Left ventricle myocardium inferior (tissue), 1 donor: ENCODE measurements at regions not wholly inside any gene's neighbourhood (a gene's known extent, or its start where the extent isn't known, plus 50 kb on each side); places are given as distances from the start of the nearest gene placed in this dataset.
"Not testable (repeated sequence)": the region's sequence is repeated elsewhere in the genome, so short reads cannot be mapped to it uniquely, and the experiment has no call there.

Experiments used
- DNase-seq: peaks from one replicate; pipeline ENCODE4 v3.0.0-alpha.2; 2020
- H3K27ac ChIP-seq: fragments of 200-600 bp; replicated peaks from 2 replicates; pipeline ENCODE4 v1.8.0; 2021
- H3K27me3 ChIP-seq: fragments of 200-600 bp; 2 replicates; pipeline ENCODE4 v1.8.0; 2021; ENCODE audit warnings: low read depth
- H3K36me3 ChIP-seq: fragments of 200-600 bp; 2 replicates; pipeline ENCODE4 v1.8.0; 2021
- H3K4me1 ChIP-seq: fragments of 200-600 bp; 2 replicates; pipeline ENCODE4 v1.8.0; 2021
- H3K4me3 ChIP-seq: fragments of 200-600 bp; 2 replicates; pipeline ENCODE4 v1.8.0; 2021; ENCODE audit warnings: mild to moderate bottlenecking, moderate library complexity
- H3K9me3 ChIP-seq: fragments of 200-600 bp; replicated peaks from 2 replicates; pipeline ENCODE4 v1.8.0; 2021
- intact Hi-C: fragments of 100-400 bp; cut with micrococcal nuclease; formaldehyde crosslinking; loops from one replicate; pipeline ENCODE4 v1.11.0; 2022
- TF ChIP-seq, protein P1 (sequence below): fragments of 200-600 bp; IDR thresholded peaks from 2 replicates; pipeline ENCODE4 v1.8.0; 2021; ENCODE audit warnings: antibody characterized with exemption, mild to moderate bottlenecking, borderline replicate concordance
- donor health status: DM: no; HTN: yes; CAD: no; lungs with severe emphysema.

DNA sequence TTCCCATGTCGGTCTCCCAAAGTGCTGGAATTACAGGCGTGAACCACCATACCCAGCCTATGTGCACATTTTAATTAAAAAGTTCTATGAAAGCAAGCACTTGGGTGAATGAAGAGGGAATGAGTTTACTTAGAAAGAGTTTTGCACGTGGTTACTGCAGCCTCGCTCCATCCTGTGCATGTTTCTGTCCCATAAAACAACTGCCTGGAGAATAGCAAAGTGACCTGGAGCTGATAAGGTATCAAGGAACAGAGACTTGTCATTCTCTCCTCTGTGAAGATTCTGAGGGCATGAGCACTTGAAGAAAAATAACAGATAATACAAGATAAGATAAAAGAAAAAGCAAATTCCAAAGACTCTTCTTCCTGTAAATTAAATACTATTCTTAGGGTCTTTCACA lies 112.2 kb upstream of the JCAD start:
- Histone ChIP-seq H3K4me1 (no peaks in the 10 kb centered on the region), H3K27ac (no peak overlapping the region), H3K36me3 (no peaks in the 10 kb centered on the region), H3K4me3 (no peak overlapping the region), H3K9me3 (no peaks in the 10 kb centered on the region), H3K27me3 (peaks cover 9% of the 10 kb centered on the region)
- intact Hi-C loops = no loop called here
- no peak for DNase-seq
- TF ChIP-seq, protein P1, sequence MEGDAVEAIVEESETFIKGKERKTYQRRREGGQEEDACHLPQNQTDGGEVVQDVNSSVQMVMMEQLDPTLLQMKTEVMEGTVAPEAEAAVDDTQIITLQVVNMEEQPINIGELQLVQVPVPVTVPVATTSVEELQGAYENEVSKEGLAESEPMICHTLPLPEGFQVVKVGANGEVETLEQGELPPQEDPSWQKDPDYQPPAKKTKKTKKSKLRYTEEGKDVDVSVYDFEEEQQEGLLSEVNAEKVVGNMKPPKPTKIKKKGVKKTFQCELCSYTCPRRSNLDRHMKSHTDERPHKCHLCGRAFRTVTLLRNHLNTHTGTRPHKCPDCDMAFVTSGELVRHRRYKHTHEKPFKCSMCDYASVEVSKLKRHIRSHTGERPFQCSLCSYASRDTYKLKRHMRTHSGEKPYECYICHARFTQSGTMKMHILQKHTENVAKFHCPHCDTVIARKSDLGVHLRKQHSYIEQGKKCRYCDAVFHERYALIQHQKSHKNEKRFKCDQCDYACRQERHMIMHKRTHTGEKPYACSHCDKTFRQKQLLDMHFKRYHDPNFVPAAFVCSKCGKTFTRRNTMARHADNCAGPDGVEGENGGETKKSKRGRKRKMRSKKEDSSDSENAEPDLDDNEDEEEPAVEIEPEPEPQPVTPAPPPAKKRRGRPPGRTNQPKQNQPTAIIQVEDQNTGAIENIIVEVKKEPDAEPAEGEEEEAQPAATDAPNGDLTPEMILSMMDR = no peak

DNA sequence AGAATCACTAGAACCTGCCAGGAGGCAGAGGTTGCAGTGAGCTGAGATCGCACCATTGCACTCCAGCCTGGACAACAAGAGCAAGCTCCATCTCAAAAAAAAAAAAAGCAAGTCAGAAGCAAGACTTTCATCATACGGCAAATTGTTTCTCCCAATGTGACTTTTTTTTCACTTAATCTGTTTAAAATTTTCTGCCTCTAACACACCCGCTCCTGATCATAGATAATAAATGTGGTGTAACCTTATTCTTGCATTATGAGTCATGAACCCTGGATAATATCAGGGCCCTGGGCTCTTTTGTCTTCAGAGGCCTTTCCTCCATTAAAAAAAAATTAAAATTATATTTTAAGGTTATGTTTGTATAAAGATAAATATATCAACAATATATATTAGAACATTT lies 111.4 kb upstream of the JCAD start:
- Histone ChIP-seq H3K4me1 (no peaks in the 10 kb centered on the region), H3K36me3 (no peaks in the 10 kb centered on the region), H3K27me3 (peaks cover 12% of the 10 kb centered on the region), H3K9me3 (no peaks in the 10 kb centered on the region), H3K27ac (no peak overlapping the region), H3K4me3 (no peak overlapping the region)
- DNase-seq = no peak
- intact Hi-C loops = no loop called here
- TF ChIP-seq, protein P1 = no peak

DNA sequence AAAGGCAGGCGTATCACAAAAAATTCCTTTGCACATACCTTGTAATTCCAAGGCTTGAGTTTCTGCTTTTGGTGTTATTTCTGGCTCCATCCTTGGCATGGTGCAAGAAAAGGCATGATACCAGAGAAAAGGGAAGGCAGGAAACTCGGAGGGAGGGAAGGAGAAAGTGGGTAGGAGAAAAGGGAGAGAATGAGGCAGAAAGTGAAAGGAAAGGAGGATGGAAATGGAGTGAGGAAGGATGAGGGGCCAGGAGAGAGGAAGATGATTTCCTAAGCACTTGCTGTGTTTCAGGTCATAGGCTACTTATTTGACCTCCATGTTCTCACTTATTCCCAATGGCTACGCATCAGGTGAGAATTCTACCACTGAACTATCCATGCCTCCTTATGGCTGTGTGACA lies 110.8 kb upstream of the JCAD start:
- H3K36me3 ChIP-seq = no peaks in the 10 kb centered on the region
- DNase-seq = no peak
- peaks cover 12% of the 10 kb centered on the region for H3K27me3 ChIP-seq
- H3K27ac ChIP-seq = no peak overlapping the region
- TF ChIP-seq, protein P1 = no peak
- intact Hi-C loops = no loop called here
- H3K4me3 ChIP-seq = no peak overlapping the region
- no peaks in the 10 kb centered on the region for H3K9me3 ChIP-seq
- H3K4me1 ChIP-seq = no peaks in the 10 kb centered on the region

DNA sequence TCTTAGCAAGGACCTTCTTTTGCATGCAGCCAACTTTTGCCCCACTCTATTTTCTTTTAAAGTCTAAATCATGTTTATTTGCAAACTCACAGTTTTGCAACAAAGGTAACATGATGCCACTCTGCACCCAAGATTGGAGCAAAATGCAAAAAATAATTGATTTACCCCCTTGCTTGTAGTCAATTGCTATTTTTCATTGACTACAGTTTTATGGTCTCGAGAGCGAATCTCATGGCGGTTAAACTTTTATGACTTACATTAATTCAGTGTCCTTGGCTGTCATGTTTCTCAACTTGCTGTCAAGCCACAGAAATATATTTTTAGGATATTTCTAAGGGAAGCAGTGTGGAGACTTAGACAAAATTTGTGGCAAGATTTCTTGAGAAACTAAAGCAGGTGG lies 110.0 kb upstream of the JCAD start:
- H3K27ac ChIP-seq = no peak overlapping the region
- no peak overlapping the region for H3K4me3 ChIP-seq
- intact Hi-C loops = no loop called here
- no peak for DNase-seq
- H3K36me3 ChIP-seq = no peaks in the 10 kb centered on the region
- TF ChIP-seq, protein P1 = no peak
- peaks cover 12% of the 10 kb centered on the region for H3K27me3 ChIP-seq
- no peaks in the 10 kb centered on the region for H3K4me1 ChIP-seq
- no peaks in the 10 kb centered on the region for H3K9me3 ChIP-seq

DNA sequence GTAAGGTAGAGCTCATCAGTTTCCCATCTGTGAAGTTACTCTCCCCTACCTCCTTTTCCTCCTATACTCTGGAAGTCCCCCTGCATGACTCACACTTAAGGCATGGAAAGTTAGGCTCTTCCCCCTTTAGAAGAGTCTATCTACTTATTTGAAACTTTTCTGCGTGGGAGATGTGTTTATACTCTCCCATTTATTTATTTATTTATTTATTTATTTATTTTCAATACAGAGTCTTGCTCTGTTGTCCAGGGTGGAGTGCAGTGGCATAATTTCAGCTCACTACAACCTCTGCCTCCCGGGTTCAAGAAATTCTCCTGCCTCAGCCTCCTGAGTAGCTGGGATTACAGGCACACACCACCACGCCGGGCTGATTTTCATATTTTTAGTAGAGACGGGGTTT lies 107.5 kb upstream of the JCAD start:
- no peaks in the 10 kb centered on the region for H3K4me1 ChIP-seq
- H3K27ac ChIP-seq = no peak overlapping the region
- no peaks in the 10 kb centered on the region for H3K36me3 ChIP-seq
- peaks cover 12% of the 10 kb centered on the region for H3K27me3 ChIP-seq
- no peak overlapping the region for H3K4me3 ChIP-seq
- H3K9me3 ChIP-seq = no peaks in the 10 kb centered on the region
- DNase-seq = no peak
- TF ChIP-seq, protein P1 = no peak
- intact Hi-C loops = no loop called here

DNA sequence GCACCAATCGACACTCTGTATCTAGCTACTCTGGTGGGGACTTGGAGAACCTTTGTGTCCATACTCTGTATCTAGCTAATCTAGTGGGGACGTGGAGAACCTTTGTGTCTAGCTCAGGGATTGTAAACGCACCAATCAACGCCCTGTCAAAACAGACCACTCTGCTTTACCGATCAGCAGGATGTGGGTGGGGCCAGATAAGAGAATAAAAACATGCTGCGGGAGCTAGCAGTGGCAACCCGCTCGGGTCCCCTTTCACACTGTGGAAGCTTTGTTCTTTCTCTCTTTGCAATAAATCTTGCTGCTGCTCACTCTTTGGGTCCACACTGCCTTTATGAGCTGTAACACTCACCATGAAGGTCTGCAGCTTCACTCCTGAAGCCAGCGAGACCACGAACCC lies 104.0 kb upstream of the JCAD start:
- peaks cover 12% of the 10 kb centered on the region for H3K27me3 ChIP-seq
- H3K4me3 ChIP-seq, H3K36me3 ChIP-seq, DNase-seq, intact Hi-C loops, H3K4me1 ChIP-seq, H3K27ac ChIP-seq, H3K9me3 ChIP-seq: not testable (repeated sequence)

DNA sequence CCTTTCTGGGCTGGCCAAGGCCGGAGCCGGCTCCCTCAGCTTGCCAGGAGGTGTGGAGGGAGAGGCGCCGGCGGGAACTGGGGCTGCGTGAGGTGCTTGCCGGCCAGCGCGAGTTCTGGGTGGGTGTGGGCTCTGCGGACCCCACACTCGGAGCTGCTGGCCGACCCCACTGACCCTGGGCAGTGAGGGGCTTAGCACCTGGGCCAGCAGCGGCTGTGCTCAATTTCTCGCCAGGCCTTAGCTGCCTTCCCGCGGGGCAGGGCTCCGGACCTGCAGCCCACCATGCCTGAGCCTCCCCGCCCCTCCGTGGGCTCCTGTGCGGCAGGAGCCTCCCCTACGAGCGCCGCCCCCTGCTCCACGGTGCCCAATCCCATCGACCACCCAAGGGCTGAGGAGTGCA lies 103.4 kb upstream of the JCAD start:
- H3K36me3 ChIP-seq, H3K9me3 ChIP-seq, intact Hi-C loops, H3K4me3 ChIP-seq, H3K27me3 ChIP-seq, H3K27ac ChIP-seq, H3K4me1 ChIP-seq, DNase-seq: not testable (repeated sequence)
